ENCODE measurements at regions not wholly inside any gene's neighbourhood (a gene's known extent, or its start where the extent isn't known, plus 50 kb on each side); places are given as distances from the start of the nearest gene placed in this dataset.

GRCh38 chr19:28504727-28505126, 708.2 kb downstream of the UQCRFS1 start:
- ATAC-seq: no peak
- intact Hi-C loops (cut with DNase I): no loop called here
- WGBS (ENCODE audit: insufficient coverage, low coverage, low lambda C conversion rate, missing lambda C conversion rate): 83% methylated on average over 2 of the region's 3 CpGs

DNA sequence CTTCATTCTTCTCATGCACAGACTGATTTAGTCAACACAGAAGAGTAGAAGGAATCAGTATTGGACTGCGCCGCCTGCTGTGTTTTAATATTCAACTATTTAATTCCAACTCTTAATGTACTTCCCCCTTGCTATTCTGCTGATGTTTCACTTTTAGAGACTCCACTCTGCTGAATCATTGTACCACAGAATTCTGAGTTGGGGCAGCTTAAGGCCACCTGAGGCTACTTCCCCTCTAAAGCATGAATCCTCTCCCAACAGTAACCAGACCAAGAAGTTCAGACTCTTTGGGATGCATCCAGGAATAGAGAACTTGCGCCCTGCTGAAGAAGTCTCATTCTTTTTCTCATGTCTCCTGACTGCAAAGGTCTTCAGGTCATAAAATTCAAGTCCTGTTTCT, 708.8 kb downstream of the UQCRFS1 start:
- Histone ChIP-seq H3K4me1 (peaks cover 0 to 22% (median 3%) of the 10 kb centered on the region in 4 donors), H3K36me3 (no peaks in the 10 kb centered on the region), H3K9me3 (no peaks in the 10 kb centered on the region), H3K4me3 (no peak overlapping the region), H3K27ac (no peak overlapping the region), H3K27me3 (no peaks in the 10 kb centered on the region)
- 69% methylated on average over 3 of the region's 3 CpGs for WGBS (ENCODE audit: insufficient coverage, low coverage, low lambda C conversion rate, missing lambda C conversion rate)
- intact Hi-C loops (cut with DNase I): no loop called here
- ATAC-seq (peak in 2 of 4 donors; percentile 11 to 31), DNase-seq (no peak)
- TF ChIP-seq, protein P1, sequence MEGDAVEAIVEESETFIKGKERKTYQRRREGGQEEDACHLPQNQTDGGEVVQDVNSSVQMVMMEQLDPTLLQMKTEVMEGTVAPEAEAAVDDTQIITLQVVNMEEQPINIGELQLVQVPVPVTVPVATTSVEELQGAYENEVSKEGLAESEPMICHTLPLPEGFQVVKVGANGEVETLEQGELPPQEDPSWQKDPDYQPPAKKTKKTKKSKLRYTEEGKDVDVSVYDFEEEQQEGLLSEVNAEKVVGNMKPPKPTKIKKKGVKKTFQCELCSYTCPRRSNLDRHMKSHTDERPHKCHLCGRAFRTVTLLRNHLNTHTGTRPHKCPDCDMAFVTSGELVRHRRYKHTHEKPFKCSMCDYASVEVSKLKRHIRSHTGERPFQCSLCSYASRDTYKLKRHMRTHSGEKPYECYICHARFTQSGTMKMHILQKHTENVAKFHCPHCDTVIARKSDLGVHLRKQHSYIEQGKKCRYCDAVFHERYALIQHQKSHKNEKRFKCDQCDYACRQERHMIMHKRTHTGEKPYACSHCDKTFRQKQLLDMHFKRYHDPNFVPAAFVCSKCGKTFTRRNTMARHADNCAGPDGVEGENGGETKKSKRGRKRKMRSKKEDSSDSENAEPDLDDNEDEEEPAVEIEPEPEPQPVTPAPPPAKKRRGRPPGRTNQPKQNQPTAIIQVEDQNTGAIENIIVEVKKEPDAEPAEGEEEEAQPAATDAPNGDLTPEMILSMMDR (IDR thresholded peaks at IDR 0.05): no peak
- no peak for TF ChIP-seq POLR2A (IDR thresholded peaks at IDR 0.05)

More at GRCh38 chr19:28504727-28505126, 708.2 kb downstream of the UQCRFS1 start:
- TF ChIP-seq, protein P1 (IDR thresholded peaks at IDR 0.05): no peak
- TF ChIP-seq POLR2A (IDR thresholded peaks at IDR 0.05): no peak
- DNase-seq: no peak
- Histone ChIP-seq H3K9me3 (no peaks in the 10 kb centered on the region), H3K36me3 (no peaks in the 10 kb centered on the region), H3K4me1 (peaks cover 0 to 22% (median 3%) of the 10 kb centered on the region in 4 donors), H3K4me3 (no peak overlapping the region), H3K27me3 (no peaks in the 10 kb centered on the region), H3K27ac (no peak overlapping the region)

DNA sequence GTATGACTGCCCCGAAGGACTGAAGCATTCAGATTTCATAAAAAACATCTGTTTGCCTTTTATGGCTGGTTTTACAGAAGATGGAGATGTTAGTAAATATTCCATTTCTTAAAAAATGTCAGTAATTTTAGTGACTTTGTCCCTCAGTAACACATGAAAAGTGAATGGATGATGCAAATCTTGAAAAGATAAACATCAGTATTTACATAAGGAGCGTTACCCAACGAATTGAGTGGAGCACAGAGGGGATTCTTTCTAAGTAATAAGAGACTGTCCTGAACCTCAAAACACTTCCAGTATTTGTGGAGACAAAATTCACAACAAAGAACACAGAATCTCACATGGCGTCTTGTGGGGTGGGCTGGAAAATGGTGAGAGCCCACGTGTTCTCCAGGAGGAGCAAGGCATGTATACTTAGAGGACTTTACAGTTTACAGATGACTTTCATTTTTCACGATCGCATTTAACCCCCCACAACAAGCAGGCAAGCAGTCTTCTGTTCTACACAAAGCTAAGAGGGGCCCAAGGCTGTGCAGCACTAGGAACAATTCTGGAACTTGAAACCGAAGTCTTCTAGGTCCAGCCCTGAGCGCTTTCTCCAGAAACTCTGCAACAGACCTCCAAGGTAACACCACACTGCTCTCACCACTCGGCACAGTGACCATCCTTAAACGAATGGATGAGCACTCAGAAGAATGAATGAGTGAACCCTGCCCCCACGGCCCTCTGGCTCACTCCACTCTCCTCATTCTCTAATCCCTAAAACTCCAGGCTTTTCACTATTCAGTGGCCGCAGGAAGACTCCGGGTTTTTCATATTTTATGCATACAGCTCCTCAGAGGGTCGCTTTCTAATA, 709.8 kb downstream of the UQCRFS1 start:
- Histone ChIP-seq H3K27ac (no peak overlapping the region), H3K36me3 (no peaks in the 10 kb centered on the region), H3K9me3 (no peaks in the 10 kb centered on the region), H3K27me3 (no peaks in the 10 kb centered on the region), H3K4me3 (no peak overlapping the region), H3K4me1 (peaks cover 0 to 13% (median 0%) of the 10 kb centered on the region in 4 donors)
- 50% methylated on average over 10 of the region's 15 CpGs for WGBS (ENCODE audit: insufficient coverage, low coverage, low lambda C conversion rate, missing lambda C conversion rate)
- intact Hi-C loops (cut with DNase I): no loop called here
- peak in 3 of 4 donors; percentile 31 to 66 (median 48) for ATAC-seq
- DNase-seq: no peak
- TF ChIP-seq, protein P1 (IDR thresholded peaks at IDR 0.05): no peak
- TF ChIP-seq POLR2A (IDR thresholded peaks at IDR 0.05): no peak

DNA sequence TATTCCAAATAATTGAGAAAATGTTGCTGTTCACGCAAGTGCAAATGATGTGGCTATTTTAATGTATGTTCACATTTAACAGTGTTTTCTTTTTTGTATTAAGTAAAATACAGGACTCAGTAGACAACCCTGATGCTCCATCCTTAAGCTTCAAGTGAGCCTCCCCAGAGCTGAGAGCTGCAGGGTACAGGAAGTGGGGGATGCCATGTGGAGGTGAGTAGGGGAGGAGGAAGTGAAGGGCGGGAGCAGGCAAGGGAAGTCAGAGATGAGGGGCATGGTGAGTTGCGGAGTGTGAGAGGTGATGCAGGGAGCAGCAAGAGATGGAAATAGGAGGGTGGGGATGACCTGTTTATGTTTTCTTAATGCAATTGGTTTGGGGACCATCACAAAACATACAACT, 711.0 kb downstream of the UQCRFS1 start:
- no peaks in the 10 kb centered on the region for H3K36me3 ChIP-seq
- WGBS (ENCODE audit: insufficient coverage, low coverage, low lambda C conversion rate, missing lambda C conversion rate): 79% methylated on average over 3 of the region's 3 CpGs
- ATAC-seq: no peak
- H3K9me3 ChIP-seq: no peaks in the 10 kb centered on the region
- TF ChIP-seq POLR2A (IDR thresholded peaks at IDR 0.05): no peak
- TF ChIP-seq, protein P1 (IDR thresholded peaks at IDR 0.05): no peak
- no peaks in the 10 kb centered on the region for H3K27me3 ChIP-seq
- intact Hi-C loops (cut with DNase I): no loop called here
- DNase-seq: no peak
- H3K27ac ChIP-seq: no peak overlapping the region
- H3K4me1 ChIP-seq: peaks cover 0 to 13% (median 0%) of the 10 kb centered on the region in 4 donors
- H3K4me3 ChIP-seq: no peak overlapping the region
